NCI-H526 (cell line): ENCODE measurements at regions not wholly inside any gene's neighbourhood (a gene's known extent, or its start where the extent isn't known, plus 50 kb on each side); places are given as distances from the start of the nearest gene placed in this dataset.
"Not testable (repeated sequence)": the region's sequence is repeated elsewhere in the genome, so short reads cannot be mapped to it uniquely, and the experiment has no call there.

Experiments used
- DNase-seq, 2 experiments: peaks; one replicate each; lab custom pipeline; 2025; lab: John Stamatoyannopoulos, UW

- DNase-seq: no peak
These were observed 137.5 kb downstream of the CCDC71L start for GRCh38 chr7:106523482-106523881.

GRCh38 chr7:106522696-106523095, 138.3 kb downstream of the CCDC71L start:
- no peak for DNase-seq

GRCh38 chr7:106521541-106521940, 139.4 kb downstream of the CCDC71L start:
- no peak for DNase-seq

GRCh38 chr7:106520962-106521514, 139.9 kb downstream of the CCDC71L start:
- peak in 1 of 2 experiments; percentile 21 for DNase-seq

- no peak for DNase-seq
These were observed 142.0 kb downstream of the CCDC71L start for GRCh38 chr7:106518967-106519366.

- no peak for DNase-seq
These were observed 142.7 kb downstream of the CCDC71L start for GRCh38 chr7:106518239-106518638.

GRCh38 chr7:106517508-106517907, 143.4 kb downstream of the CCDC71L start:
- no peak for DNase-seq

- DNase-seq: no peak
These were observed 145.6 kb downstream of the CCDC71L start for GRCh38 chr7:106515321-106515720.

GRCh38 chr7:106514881-106515280, 146.1 kb downstream of the CCDC71L start:
- DNase-seq: no peak

- no peak for DNase-seq
These were observed 148.7 kb downstream of the CCDC71L start for GRCh38 chr7:106512217-106512616.

GRCh38 chr7:106504645-106505044, 156.3 kb downstream of the CCDC71L start:
- no peak for DNase-seq

GRCh38 chr7:106504207-106504606, 156.8 kb downstream of the CCDC71L start:
- DNase-seq: no peak

- no peak for DNase-seq
These were observed 157.3 kb downstream of the CCDC71L start for GRCh38 chr7:106503626-106504025.

- DNase-seq: no peak
These were observed 159.1 kb downstream of the CCDC71L start for GRCh38 chr7:106501605-106502580.

GRCh38 chr7:106499897-106500296, 161.1 kb downstream of the CCDC71L start:
- DNase-seq: no peak

- DNase-seq: not testable (repeated sequence)
These were observed 163.0 kb downstream of the CCDC71L start for GRCh38 chr7:106498005-106498404.

- DNase-seq: no peak
These were observed 167.8 kb downstream of the CCDC71L start for GRCh38 chr7:106493041-106493731.

GRCh38 chr7:106488465-106488864, 172.5 kb downstream of the CCDC71L start:
- no peak for DNase-seq

GRCh38 chr7:106487892-106488291, 173.1 kb downstream of the CCDC71L start:
- DNase-seq: no peak

GRCh38 chr7:106486331-106486730, 174.6 kb downstream of the CCDC71L start:
- no peak for DNase-seq

- no peak for DNase-seq
These were observed 175.0 kb downstream of the CCDC71L start for GRCh38 chr7:106485919-106486318.

- no peak for DNase-seq
These were observed 175.9 kb downstream of the CCDC71L start for GRCh38 chr7:106485031-106485551.
